Keratinocyte (primary cell): ENCODE measurements at regions not wholly inside any gene's neighbourhood (a gene's known extent, or its start where the extent isn't known, plus 50 kb on each side); places are given as distances from the start of the nearest gene placed in this dataset.

Source experiments
- CTCF ChIP-seq, 3 experiments: IDR thresholded peaks in 1 of 3; conservative IDR thresholded peaks in 1 of 3; optimal IDR thresholded peaks in 1 of 3; 2 replicates in 2 of 3; 3 replicates in 1 of 3; pipeline versions ENCODE3 to v1.5.1; 2011; ENCODE audit warnings: low read length in 3 of 3, mild to moderate bottlenecking in 3 of 3, moderate library complexity in 2 of 3, control low read depth in 1 of 3, inconsistent platforms in 1 of 3; ENCODE audit not compliant: insufficient read depth in 2 of 3; ENCODE audit errors: extremely low read depth in 1 of 3
- EZH2 ChIP-seq: IDR thresholded peaks from one replicate; pipeline ENCODE4 v1.6.1; 2012; ENCODE audit warnings: inconsistent platforms, mild to moderate bottlenecking, low read length, moderate library complexity

- TF ChIP-seq CTCF (optimal IDR thresholded peaks at IDR 0.05 in 1 of 3, IDR thresholded peaks at IDR 0.05 in 1 of 3, conservative IDR thresholded peaks at IDR 0.05 in 1 of 3; ENCODE audit: extremely low read depth in 1 of 3, insufficient read depth in 2 of 3, low read length in 3 of 3) (no peak), EZH2 (no peak)
These were observed 135.1 kb downstream of the OR2B2 start for GRCh38 chr6:27777126-27777525.
